Upper lobe of left lung (tissue), 6 donors: ENCODE measurements at regions not wholly inside any gene's neighbourhood (a gene's known extent, or its start where the extent isn't known, plus 50 kb on each side); places are given as distances from the start of the nearest gene placed in this dataset.

Experiments used
- ATAC-seq, 2 donors: fragments of 200-7000 bp; cut with Tn5 transposase; one replicate each; pipeline ENCODE4 v1.9.1; 2022; ENCODE audit warnings: mild to moderate bottlenecking in 2 of 2, moderate library complexity in 2 of 2; ENCODE audit not compliant: low FRiP score in 2 of 2
- DNase-seq, 2 donors: peaks; one replicate each; pipeline ENCODE4 v3.0.0-alpha.2; 2019 to 2020
- H3K27ac ChIP-seq, 4 donors: fragments of 200-600 bp; sonication (generic); one replicate each; pipeline ENCODE4 v1.5.1; 2016 to 2019
- H3K27me3 ChIP-seq, 4 donors: fragments of 200-600 bp; sonication (generic); one replicate each; pipeline ENCODE4 v1.5.1; 2017 to 2019
- H3K36me3 ChIP-seq, 4 donors: fragments of 200-600 bp; sonication (generic); one replicate each; pipeline ENCODE4 v1.5.1; 2016 to 2019
- H3K4me1 ChIP-seq, 4 donors: fragments of 200-600 bp; sonication (generic); one replicate each; pipeline ENCODE4 v1.5.1; 2018 to 2019
- H3K4me3 ChIP-seq, 4 donors: fragments of 200-600 bp; sonication (generic); one replicate each; pipeline ENCODE4 v1.5.1; 2017 to 2019; ENCODE audit warnings: mild to moderate bottlenecking in 2 of 4, moderate library complexity in 1 of 4
- H3K9me3 ChIP-seq, 4 donors: fragments of 200-600 bp; sonication (generic); one replicate each; pipeline ENCODE4 v1.5.1; 2018 to 2019
- CTCF ChIP-seq, 6 experiments: fragments of 450-650 bp in 4 of 6; fragments of 200-600 bp in 2 of 6; sonication (generic) in 2 of 6; IDR thresholded peaks; one replicate each; pipeline ENCODE4 v1.5.1; 2016 to 2019; ENCODE audit warnings: antibody characterized with exemption in 6 of 6
- EP300 ChIP-seq, 4 donors: sonication (generic); formaldehyde crosslinking; IDR thresholded peaks; one replicate each; pipeline ENCODE4 v1.5.1; 2017; ENCODE audit warnings: antibody characterized with exemption in 4 of 4, control low read depth in 2 of 4
- POLR2A ChIP-seq, 4 donors: fragments of 450-650 bp; IDR thresholded peaks; one replicate each; pipeline ENCODE4 v1.5.1; 2016 to 2017; ENCODE audit warnings: antibody characterized with exemption in 4 of 4, mild to moderate bottlenecking in 2 of 4
- POLR2AphosphoS5 ChIP-seq, 2 donors: sonication (generic); formaldehyde crosslinking; IDR thresholded peaks; one replicate each; pipeline ENCODE4 v1.5.1; 2017; ENCODE audit warnings: antibody characterized with exemption in 2 of 2
- WGBS, 2 donors: methylation state at CpG; one replicate each; pipeline ENCODE4 v1.1.5; 2017 to 2018; 5-methylcytosine and 5-hydroxymethylcytosine counted together
- donor health status: DM: no; HTN: no; CAD: no; lungs with moderate emphysema.
- donor health status: DM: no; HTN: yes; CAD: no; lungs with severe emphysema.

DNA sequence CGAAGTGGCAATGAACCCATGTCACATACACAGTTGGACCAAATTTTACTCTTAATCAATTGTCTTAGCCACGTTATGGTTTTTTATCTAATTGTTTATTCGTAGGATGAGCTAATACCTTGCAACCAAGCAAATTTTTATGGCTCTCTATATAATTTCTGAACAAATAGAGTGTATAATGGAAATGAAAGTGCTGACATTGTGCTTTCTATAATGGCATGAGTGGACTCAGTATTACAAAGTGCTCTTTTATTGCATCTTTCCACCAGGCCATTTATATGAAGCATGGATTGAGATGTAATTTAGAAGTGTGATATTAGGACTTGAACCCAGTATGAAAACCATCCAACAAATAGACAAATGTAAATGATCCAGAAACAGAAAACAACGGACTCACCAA lies 1096.0 kb downstream of the DTWD2 start:
- H3K4me1 ChIP-seq, result peaks cover 0 to 5% (median 0%) of the 10 kb centered on the region in 4 donors

GRCh38 chr5:117889596-117889995 lies 1098.8 kb downstream of the DTWD2 start:
- Histone ChIP-seq H3K36me3 (no peaks in the 10 kb centered on the region), H3K4me1 (peaks cover 0 to 5% (median 0%) of the 10 kb centered on the region in 4 donors), H3K4me3 (no peak overlapping the region), H3K27me3 (no peaks in the 10 kb centered on the region), H3K27ac (no peak overlapping the region), H3K9me3 (no peaks in the 10 kb centered on the region)
- DNase-seq (no peak), ATAC-seq (no peak)
- TF ChIP-seq POLR2AphosphoS5 (IDR thresholded peaks at IDR 0.05), result no peak
- no peak for TF ChIP-seq EP300 (IDR thresholded peaks at IDR 0.05)
- TF ChIP-seq CTCF (IDR thresholded peaks at IDR 0.05), result no peak
- TF ChIP-seq POLR2A (IDR thresholded peaks at IDR 0.05), result no peak

More for the DNA sequence above, 1096.0 kb downstream of the DTWD2 start:
- ATAC-seq (no peak), DNase-seq (no peak)
- TF ChIP-seq EP300 (IDR thresholded peaks at IDR 0.05) (no peak), POLR2A (IDR thresholded peaks at IDR 0.05) (no peak), POLR2AphosphoS5 (IDR thresholded peaks at IDR 0.05) (no peak), CTCF (IDR thresholded peaks at IDR 0.05) (no peak)
- no peaks in the 10 kb centered on the region for H3K36me3 ChIP-seq
- WGBS, 2 donors, result 85 to 90% methylated on average over 4 of the region's 4 CpGs
- no peak overlapping the region for H3K4me3 ChIP-seq
- no peak overlapping the region for H3K27ac ChIP-seq
- H3K27me3 ChIP-seq, result no peaks in the 10 kb centered on the region
- H3K9me3 ChIP-seq, result no peaks in the 10 kb centered on the region

- H3K36me3 ChIP-seq, result no peaks in the 10 kb centered on the region
- H3K4me1 ChIP-seq, result peaks cover 0 to 5% (median 0%) of the 10 kb centered on the region in 4 donors
- DNase-seq (no peak), ATAC-seq (peak in 1 of 2 donors; percentile 66)
- peak overlapping the region in 2 of 4 donors; percentile 6 to 18 for H3K27ac ChIP-seq
- 24 to 39% methylated on average over 2 of the region's 2 CpGs for WGBS, 2 donors
- no peaks in the 10 kb centered on the region for H3K27me3 ChIP-seq
- H3K4me3 ChIP-seq, result peak overlapping the region in 2 of 4 donors; percentile 13 to 15
- TF ChIP-seq EP300 (IDR thresholded peaks at IDR 0.05) (no peak), POLR2A (IDR thresholded peaks at IDR 0.05) (no peak), POLR2AphosphoS5 (IDR thresholded peaks at IDR 0.05) (no peak), CTCF (IDR thresholded peaks at IDR 0.05) (no peak)
- no peaks in the 10 kb centered on the region for H3K9me3 ChIP-seq
Observed at GRCh38 chr5:117888688-117889087, 1099.7 kb downstream of the DTWD2 start.

DNA sequence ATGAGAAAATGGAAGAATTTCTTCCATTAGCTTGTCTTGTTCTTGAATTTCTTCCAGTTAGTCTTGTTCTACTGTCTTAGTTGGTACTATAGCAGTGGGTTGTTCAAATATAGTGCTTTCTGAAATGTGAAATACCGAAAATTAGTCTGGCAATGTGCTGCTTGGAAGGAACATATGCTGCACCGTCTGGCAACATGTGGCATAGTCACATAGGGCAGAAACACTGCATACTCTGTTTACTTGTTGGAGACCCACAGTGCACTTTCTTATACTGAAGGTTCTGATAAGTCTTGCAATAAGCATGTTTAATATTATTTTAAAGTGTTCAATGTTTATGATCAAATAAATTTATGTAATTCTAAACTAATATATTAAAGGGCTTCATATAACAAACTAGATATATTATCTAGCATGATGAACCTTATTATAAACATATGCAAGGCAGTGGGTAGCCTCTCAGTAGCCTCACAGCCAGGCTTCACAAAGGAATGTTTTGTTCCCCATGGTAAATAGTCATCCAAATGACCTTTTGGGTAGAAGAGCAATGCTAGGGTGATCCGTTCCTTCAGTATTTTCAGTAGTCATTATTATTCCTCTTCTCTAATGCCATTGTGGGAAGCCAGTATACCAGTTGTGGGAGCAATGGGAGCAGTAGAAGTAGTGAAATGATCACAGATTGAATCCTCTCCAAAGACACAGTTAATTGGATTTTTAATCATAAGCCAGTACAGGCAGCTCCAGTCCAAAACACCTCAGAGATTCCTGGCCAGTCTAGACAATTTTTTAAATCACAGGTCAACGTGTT lies 1106.7 kb downstream of the DTWD2 start:
- no peaks in the 10 kb centered on the region for H3K27me3 ChIP-seq
- no peak overlapping the region for H3K4me3 ChIP-seq
- H3K27ac ChIP-seq, result no peak overlapping the region
- ATAC-seq, result no peak
- H3K4me1 ChIP-seq, result no peaks in the 10 kb centered on the region
- no peak for DNase-seq
- WGBS, 2 donors, result 83 to 85% methylated on average over 4 of the region's 4 CpGs
- H3K9me3 ChIP-seq, result no peaks in the 10 kb centered on the region
- TF ChIP-seq CTCF (IDR thresholded peaks at IDR 0.05) (no peak), POLR2A (IDR thresholded peaks at IDR 0.05) (no peak), EP300 (IDR thresholded peaks at IDR 0.05) (no peak), POLR2AphosphoS5 (IDR thresholded peaks at IDR 0.05) (no peak)
- no peaks in the 10 kb centered on the region for H3K36me3 ChIP-seq

DNA sequence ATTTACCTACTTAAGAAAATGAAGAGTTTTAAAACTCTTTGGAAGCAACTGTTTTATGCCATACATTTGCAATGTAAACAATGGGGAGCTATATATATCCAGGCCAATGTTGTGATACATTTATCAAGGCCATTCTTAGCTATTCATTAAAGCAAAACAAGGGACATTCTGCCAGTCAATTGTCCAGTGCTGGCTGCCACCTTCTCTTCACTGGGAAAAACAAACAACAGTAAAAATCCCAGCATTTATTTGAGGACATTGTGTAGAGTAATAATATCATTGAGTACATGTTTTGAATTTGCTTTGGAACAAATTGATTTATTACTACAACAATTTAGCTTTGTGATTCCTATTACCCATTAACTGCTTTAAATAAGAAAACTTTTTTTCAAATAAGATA lies 1107.4 kb downstream of the DTWD2 start:
- no peaks in the 10 kb centered on the region for H3K9me3 ChIP-seq
- TF ChIP-seq POLR2AphosphoS5 (IDR thresholded peaks at IDR 0.05), result no peak
- TF ChIP-seq POLR2A (IDR thresholded peaks at IDR 0.05), result no peak
- TF ChIP-seq EP300 (IDR thresholded peaks at IDR 0.05), result no peak
- no peak for TF ChIP-seq CTCF (IDR thresholded peaks at IDR 0.05)
- no peaks in the 10 kb centered on the region for H3K36me3 ChIP-seq
- no peak overlapping the region for H3K27ac ChIP-seq
- ATAC-seq (no peak), DNase-seq (no peak)
- no peak overlapping the region for H3K4me3 ChIP-seq
- no peaks in the 10 kb centered on the region for H3K4me1 ChIP-seq
- H3K27me3 ChIP-seq, result no peaks in the 10 kb centered on the region
